ENCODE measurements at regions not wholly inside any gene's neighbourhood (a gene's known extent, or its start where the extent isn't known, plus 50 kb on each side); places are given as distances from the start of the nearest gene placed in this dataset.

- no peak for TF ChIP-seq GABPA (IDR thresholded peaks at IDR 0.05; ENCODE audit: low read depth, low read length)
- TF ChIP-seq GABPA (CRISPR knock-in tag; IDR thresholded peaks at IDR 0.05; ENCODE audit: low read depth), result no peak
- TF ChIP-seq, protein P1, sequence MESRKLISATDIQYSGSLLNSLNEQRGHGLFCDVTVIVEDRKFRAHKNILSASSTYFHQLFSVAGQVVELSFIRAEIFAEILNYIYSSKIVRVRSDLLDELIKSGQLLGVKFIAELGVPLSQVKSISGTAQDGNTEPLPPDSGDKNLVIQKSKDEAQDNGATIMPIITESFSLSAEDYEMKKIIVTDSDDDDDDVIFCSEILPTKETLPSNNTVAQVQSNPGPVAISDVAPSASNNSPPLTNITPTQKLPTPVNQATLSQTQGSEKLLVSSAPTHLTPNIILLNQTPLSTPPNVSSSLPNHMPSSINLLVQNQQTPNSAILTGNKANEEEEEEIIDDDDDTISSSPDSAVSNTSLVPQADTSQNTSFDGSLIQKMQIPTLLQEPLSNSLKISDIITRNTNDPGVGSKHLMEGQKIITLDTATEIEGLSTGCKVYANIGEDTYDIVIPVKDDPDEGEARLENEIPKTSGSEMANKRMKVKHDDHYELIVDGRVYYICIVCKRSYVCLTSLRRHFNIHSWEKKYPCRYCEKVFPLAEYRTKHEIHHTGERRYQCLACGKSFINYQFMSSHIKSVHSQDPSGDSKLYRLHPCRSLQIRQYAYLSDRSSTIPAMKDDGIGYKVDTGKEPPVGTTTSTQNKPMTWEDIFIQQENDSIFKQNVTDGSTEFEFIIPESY (CRISPR knock-in tag; IDR thresholded peaks at IDR 0.05), result no peak
- no peak for TF ChIP-seq KDM5B (CRISPR knock-in tag; IDR thresholded peaks at IDR 0.05; ENCODE audit: borderline replicate concordance)
- no peak for TF ChIP-seq ZNF501 (CRISPR knock-in tag; IDR thresholded peaks at IDR 0.05)
- TF ChIP-seq CCAR2 (optimal IDR thresholded peaks at IDR 0.05; ENCODE audit: low read depth, low read length), result no peak
- TF ChIP-seq WIZ (CRISPR knock-in tag; IDR thresholded peaks at IDR 0.05), result no peak
- TF ChIP-seq, protein P2, sequence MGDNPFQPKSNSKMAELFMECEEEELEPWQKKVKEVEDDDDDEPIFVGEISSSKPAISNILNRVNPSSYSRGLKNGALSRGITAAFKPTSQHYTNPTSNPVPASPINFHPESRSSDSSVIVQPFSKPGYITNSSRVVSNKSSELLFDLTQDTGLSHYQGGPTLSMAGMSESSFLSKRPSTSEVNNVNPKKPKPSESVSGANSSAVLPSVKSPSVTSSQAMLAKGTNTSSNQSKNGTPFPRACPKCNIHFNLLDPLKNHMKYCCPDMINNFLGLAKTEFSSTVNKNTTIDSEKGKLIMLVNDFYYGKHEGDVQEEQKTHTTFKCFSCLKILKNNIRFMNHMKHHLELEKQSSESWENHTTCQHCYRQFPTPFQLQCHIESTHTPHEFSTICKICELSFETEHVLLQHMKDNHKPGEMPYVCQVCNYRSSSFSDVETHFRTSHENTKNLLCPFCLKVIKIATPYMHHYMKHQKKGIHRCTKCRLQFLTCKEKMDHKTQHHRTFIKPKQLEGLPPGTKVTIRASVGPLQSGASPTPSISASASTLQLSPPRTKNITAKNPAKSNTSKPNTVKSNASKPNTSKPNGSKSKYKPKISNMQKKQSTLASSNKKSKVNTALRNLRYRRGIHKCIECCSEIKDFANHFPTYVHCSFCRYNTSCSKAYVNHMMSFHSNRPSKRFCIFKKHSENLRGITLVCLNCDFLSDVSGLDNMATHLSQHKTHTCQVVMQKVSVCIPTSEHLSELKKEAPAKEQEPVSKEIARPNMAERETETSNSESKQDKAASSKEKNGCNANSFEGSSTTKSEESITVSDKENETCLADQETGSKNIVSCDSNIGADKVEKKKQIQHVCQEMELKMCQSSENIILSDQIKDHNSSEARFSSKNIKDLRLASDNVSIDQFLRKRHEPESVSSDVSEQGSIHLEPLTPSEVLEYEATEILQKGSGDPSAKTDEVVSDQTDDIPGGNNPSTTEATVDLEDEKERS (CRISPR knock-in tag; IDR thresholded peaks at IDR 0.05), result no peak
- no peak for TF ChIP-seq ARID5B (CRISPR knock-in tag; IDR thresholded peaks at IDR 0.05)
These were observed 385.2 kb downstream of the CDH7 start (continued) for GRCh38 chr18:66136039-66136438.
